Cardiac muscle cell (in vitro differentiated cells and primary cell): ENCODE measurements at regions not wholly inside any gene's neighbourhood (a gene's known extent, or its start where the extent isn't known, plus 50 kb on each side); places are given as distances from the start of the nearest gene placed in this dataset.
"Not testable (repeated sequence)": the region's sequence is repeated elsewhere in the genome, so short reads cannot be mapped to it uniquely, and the experiment has no call there.

ENCODE experiments used
- DNase-seq, 2 donors: peaks; one replicate each; pipeline versions ENCODE4 v3.0.0 to v3.0.0-alpha.2; 2010 to 2017; ENCODE audit warnings: low read depth in 1 of 2, low spot score in 1 of 2
- H3K27ac ChIP-seq: fragments of 200-600 bp; sonication (generic); 2 replicates; pipeline ENCODE4 v1.5.1; 2016
- H3K27me3 ChIP-seq: fragments of 200-600 bp; sonication (generic); 2 replicates; pipeline ENCODE4 v1.6.0; 2016; ENCODE audit warnings: control low read depth
- H3K36me3 ChIP-seq: fragments of 200-600 bp; sonication (generic); 2 replicates; pipeline ENCODE4 v1.5.1; 2016; ENCODE audit warnings: control low read depth
- H3K4me1 ChIP-seq: fragments of 200-600 bp; sonication (generic); 2 replicates; pipeline ENCODE4 v1.8.1; 2017; ENCODE audit warnings: low read depth, mild to moderate bottlenecking, mixed run types
- H3K4me3 ChIP-seq: fragments of 200-600 bp; sonication (generic); 2 replicates; pipeline ENCODE4 v1.5.1; 2016; ENCODE audit warnings: mild to moderate bottlenecking
- H3K9me3 ChIP-seq: fragments of 200-600 bp; sonication (generic); 2 replicates; pipeline ENCODE4 v1.5.1; 2017; ENCODE audit warnings: low read depth, mild to moderate bottlenecking, control low read depth
- TF ChIP-seq, protein P1 (sequence below): IDR thresholded peaks from 2 replicates; pipeline ENCODE4 v1.5.1; 2012; ENCODE audit warnings: low read depth, mild to moderate bottlenecking, low read length

DNA sequence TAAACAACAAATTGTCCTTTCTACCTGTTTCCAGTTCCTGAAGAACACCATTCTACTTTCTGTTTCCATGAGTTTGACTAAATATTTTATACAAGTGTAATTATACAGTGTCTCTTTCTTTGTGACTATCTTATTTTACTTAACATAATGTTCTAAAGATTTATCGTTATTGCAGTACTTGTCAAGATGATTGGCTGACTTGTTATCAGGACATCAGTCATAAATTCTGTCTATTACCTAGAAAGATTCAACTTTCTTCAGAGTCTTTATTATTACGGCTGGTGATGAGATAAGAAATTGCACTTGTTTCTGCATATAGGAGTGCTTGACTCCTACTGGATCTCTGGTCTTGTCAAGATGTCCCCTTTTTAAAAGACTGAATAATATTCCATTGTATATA is 93.9 kb upstream of the ZNF92 start:
- Histone ChIP-seq H3K27me3 (no peaks in the 10 kb centered on the region), H3K27ac (no peak overlapping the region), H3K36me3 (no peaks in the 10 kb centered on the region), H3K4me3 (no peak overlapping the region), H3K9me3 (no peaks in the 10 kb centered on the region), H3K4me1 (no peaks in the 10 kb centered on the region)
- TF ChIP-seq, protein P1, sequence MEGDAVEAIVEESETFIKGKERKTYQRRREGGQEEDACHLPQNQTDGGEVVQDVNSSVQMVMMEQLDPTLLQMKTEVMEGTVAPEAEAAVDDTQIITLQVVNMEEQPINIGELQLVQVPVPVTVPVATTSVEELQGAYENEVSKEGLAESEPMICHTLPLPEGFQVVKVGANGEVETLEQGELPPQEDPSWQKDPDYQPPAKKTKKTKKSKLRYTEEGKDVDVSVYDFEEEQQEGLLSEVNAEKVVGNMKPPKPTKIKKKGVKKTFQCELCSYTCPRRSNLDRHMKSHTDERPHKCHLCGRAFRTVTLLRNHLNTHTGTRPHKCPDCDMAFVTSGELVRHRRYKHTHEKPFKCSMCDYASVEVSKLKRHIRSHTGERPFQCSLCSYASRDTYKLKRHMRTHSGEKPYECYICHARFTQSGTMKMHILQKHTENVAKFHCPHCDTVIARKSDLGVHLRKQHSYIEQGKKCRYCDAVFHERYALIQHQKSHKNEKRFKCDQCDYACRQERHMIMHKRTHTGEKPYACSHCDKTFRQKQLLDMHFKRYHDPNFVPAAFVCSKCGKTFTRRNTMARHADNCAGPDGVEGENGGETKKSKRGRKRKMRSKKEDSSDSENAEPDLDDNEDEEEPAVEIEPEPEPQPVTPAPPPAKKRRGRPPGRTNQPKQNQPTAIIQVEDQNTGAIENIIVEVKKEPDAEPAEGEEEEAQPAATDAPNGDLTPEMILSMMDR, result no peak
- DNase-seq, result no peak

DNA sequence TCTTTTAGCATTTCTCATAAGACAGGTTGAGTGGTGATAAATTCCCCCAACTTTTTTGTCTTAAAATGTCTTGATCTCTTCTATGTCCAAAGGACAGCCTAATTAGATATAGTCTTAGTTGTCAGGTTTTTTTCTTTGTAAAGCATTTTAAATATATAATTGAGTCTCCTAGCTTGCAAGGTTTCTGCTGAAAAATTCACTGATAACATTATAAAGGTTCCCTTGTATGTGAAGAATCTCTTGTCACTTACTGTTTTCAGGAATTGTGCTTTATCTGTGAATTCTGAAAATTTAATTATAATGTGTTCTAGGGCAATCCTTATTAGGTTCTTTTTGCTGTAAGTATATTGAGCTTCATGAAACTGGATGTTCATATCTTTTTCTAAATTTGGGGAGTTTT is 96.8 kb upstream of the ZNF92 start:
- no peak for DNase-seq

DNA sequence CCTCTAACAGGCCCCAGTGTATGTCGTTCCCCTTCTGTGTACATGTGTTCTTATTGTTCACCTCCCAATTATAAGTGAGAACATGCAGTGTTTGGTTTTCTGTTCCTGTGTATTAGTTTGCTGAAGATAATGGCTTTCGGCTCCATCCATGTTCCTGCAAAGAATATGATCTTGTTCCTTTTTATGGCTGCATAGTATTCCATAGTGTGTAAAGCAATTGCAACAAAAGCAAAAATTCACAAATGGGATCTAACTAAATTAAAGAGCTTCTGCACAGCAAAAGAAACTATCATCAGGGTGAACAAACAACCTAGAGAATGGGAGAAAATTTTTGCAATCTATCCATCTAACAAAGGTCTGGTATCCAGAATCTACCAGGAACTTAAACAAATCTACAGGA is 102.2 kb upstream of the ZNF92 start:
- not testable (repeated sequence) for H3K36me3 ChIP-seq, H3K4me1 ChIP-seq, H3K4me3 ChIP-seq, H3K27ac ChIP-seq, H3K9me3 ChIP-seq, DNase-seq
- peaks cover 33% of the 10 kb centered on the region for H3K27me3 ChIP-seq

More for the DNA sequence above, 96.8 kb upstream of the ZNF92 start:
- no peaks in the 10 kb centered on the region for H3K4me1 ChIP-seq
- no peaks in the 10 kb centered on the region for H3K27me3 ChIP-seq
- no peak overlapping the region for H3K4me3 ChIP-seq
- no peak overlapping the region for H3K27ac ChIP-seq
- TF ChIP-seq, protein P1, result no peak
- no peaks in the 10 kb centered on the region for H3K36me3 ChIP-seq
- H3K9me3 ChIP-seq, result no peaks in the 10 kb centered on the region

DNA sequence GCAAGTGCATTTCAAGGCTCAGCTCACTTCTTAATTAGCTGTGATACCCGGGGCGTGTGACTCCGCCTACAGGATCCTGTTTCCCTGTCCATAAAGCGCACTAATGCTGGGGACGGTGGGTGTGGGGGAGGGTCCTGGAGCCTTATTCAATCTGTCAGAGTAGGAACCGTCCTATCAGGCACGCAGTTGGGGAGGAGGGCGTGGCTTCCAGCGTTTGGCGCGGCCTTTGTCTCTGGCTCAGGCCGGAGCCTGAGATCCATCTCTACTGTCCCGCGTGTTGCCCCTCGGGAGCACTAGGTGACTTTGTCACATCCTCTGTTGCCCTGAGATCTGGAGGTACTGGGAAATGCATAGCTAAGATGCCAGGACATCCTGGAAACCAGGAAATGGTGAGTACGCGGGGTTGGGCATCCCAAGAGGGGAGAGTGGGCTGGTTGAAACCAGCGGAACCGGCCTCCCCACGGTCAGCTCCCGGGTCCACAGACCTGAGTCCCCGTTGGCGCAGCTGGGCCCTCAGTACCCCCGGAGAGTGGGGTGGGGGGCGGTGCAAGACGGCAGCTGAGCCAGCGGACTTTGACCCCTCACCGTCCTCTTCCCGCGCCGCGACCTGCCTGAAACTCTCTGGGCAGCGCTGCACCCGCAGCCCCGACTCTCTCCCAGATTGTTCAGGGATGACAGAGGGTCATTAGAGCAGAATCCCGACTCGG is 104.4 kb upstream of the ZNF92 start:
- TF ChIP-seq, protein P1, result no peak
- no peak overlapping the region for H3K27ac ChIP-seq
- DNase-seq, result peak; percentile 57 to 96
- H3K4me1 ChIP-seq, result no peaks in the 10 kb centered on the region
- peak overlapping the region; percentile 38 for H3K4me3 ChIP-seq
- peaks cover 53% of the 10 kb centered on the region for H3K27me3 ChIP-seq
- no peaks in the 10 kb centered on the region for H3K9me3 ChIP-seq
- no peaks in the 10 kb centered on the region for H3K36me3 ChIP-seq

DNA sequence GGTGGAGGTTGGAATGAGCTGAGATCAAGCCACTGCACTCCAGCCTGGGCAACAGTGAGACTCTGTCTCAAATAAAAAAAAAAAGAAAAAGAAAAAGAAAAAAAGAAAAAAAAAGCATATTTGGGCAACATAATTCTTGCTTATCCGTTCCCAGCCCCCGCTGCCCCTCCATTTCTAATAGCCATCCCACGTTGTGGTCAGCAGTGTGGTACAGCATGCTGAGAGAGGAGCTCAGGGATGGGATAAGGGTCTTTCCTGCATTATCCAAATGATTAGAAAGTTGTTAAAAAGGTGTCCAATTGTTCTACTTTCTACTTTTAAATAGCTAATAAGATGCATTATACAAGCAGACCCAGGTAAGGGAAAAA is 104.9 kb upstream of the ZNF92 start:
- Histone ChIP-seq H3K27me3 (peaks cover 58% of the 10 kb centered on the region), H3K4me3 (no peak overlapping the region), H3K9me3 (no peaks in the 10 kb centered on the region), H3K27ac (no peak overlapping the region), H3K4me1 (no peaks in the 10 kb centered on the region), H3K36me3 (no peaks in the 10 kb centered on the region)
- no peak for DNase-seq
- TF ChIP-seq, protein P1, result no peak

DNA sequence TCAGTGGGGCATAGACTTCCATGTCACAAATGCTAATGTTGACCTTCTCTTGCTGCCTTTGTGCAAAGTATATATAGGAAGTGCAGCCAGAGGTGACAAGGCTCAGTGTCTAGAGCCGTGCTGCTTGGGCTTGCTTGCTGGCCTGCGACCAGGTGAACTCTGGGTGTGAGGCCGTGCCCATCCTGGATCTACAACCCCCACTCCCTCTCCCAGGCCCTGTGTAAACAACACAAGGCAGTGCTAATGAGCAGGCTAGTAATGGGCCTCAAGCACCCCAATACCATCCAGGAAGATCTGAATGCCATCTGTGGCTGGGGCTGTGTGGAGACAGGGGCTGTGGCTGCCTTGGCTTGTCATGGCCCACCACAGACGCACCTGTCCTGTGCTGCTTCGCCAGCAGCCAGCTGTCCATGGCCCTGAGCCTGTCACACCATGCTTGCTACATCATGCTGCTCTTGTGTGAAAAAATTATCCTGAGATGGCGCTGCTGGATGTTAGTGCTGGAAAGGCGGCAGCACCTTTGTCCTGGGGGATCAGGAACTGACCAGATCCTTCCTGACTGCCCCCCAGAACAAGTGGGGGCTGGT is 107.6 kb upstream of the ZNF92 start:
- H3K4me1 ChIP-seq, result no peaks in the 10 kb centered on the region
- H3K9me3 ChIP-seq, result no peaks in the 10 kb centered on the region
- H3K27ac ChIP-seq, result no peak overlapping the region
- no peaks in the 10 kb centered on the region for H3K36me3 ChIP-seq
- DNase-seq, result no peak
- TF ChIP-seq, protein P1, result no peak
- H3K4me3 ChIP-seq, result no peak overlapping the region
- H3K27me3 ChIP-seq, result peaks cover 63% of the 10 kb centered on the region
